HUES64 (cell line): ENCODE measurements at regions not wholly inside any gene's neighbourhood (a gene's known extent, or its start where the extent isn't known, plus 50 kb on each side); places are given as distances from the start of the nearest gene placed in this dataset.

Source experiments
- H3K27ac ChIP-seq: 2 replicates; pipeline ENCODE4 v1.7.0; 2013; ENCODE audit warnings: low read depth, low read length, inconsistent platforms
- H3K27me3 ChIP-seq: 2 replicates; pipeline ENCODE4 v1.6.1; 2013; ENCODE audit warnings: mild to moderate bottlenecking, low read length; ENCODE audit not compliant: insufficient read depth
- H3K36me3 ChIP-seq: 2 replicates; pipeline ENCODE4 v1.6.1; 2013; ENCODE audit warnings: mild to moderate bottlenecking, low read length; ENCODE audit not compliant: insufficient read depth
- H3K4me1 ChIP-seq: 2 replicates; pipeline ENCODE4 v1.6.1; 2013; ENCODE audit warnings: mild to moderate bottlenecking, low read length, moderate library complexity; ENCODE audit not compliant: insufficient read depth
- H3K4me3 ChIP-seq: 2 replicates; pipeline ENCODE4 v1.5.1; 2013; ENCODE audit warnings: mild to moderate bottlenecking, low read length, moderate library complexity
- H3K9ac ChIP-seq: 2 replicates; pipeline ENCODE4 v1.6.1; 2013; ENCODE audit warnings: mild to moderate bottlenecking, low read depth, low read length
- H3K9me3 ChIP-seq: 2 replicates; pipeline ENCODE4 v1.6.1; 2013; ENCODE audit warnings: low read depth, low read length; ENCODE audit not compliant: insufficient read depth
- WGBS: fragments of 150-250, 120-280 bp; methylation state at CpG from one replicate; pipeline ENCODE4 v1.1.7; 2013; ENCODE audit warnings: missing lambda C conversion rate; 5-methylcytosine and 5-hydroxymethylcytosine counted together

GRCh38 chr1:182245040-182245439 is 146.6 kb downstream of the GLUL start:
- Histone ChIP-seq H3K36me3 (no peaks in the 10 kb centered on the region), H3K4me1 (no peaks in the 10 kb centered on the region), H3K27me3 (no peaks in the 10 kb centered on the region), H3K4me3 (no peak overlapping the region), H3K9me3 (no peaks in the 10 kb centered on the region), H3K27ac (no peak overlapping the region), H3K9ac (no peak overlapping the region)
- 93% methylated on average over 4 of the region's 4 CpGs for WGBS

DNA sequence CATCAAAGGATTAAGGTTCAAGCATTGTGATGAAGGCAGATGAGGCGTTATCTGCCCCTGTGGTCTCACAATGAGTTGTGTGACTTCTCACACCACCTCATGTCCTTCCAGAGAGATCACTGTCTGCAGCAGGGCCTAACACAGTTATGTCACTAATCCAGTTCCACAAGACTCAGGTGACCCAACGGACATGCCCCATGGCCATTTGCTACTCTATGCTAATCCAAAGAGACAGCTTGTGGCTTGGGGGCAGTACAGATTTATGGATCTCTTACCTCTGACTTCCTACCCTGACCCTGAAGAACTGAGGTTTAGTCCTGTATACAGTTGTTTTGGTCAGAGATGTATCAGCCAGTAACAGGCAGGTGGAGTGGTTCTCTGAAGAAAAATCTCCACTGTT is 147.1 kb downstream of the GLUL start:
- WGBS, result 79% methylated on average over 2 of the region's 2 CpGs
- Histone ChIP-seq H3K27me3 (no peaks in the 10 kb centered on the region), H3K27ac (no peak overlapping the region), H3K9me3 (no peaks in the 10 kb centered on the region), H3K9ac (no peak overlapping the region), H3K4me1 (no peaks in the 10 kb centered on the region), H3K4me3 (no peak overlapping the region), H3K36me3 (no peaks in the 10 kb centered on the region)

DNA sequence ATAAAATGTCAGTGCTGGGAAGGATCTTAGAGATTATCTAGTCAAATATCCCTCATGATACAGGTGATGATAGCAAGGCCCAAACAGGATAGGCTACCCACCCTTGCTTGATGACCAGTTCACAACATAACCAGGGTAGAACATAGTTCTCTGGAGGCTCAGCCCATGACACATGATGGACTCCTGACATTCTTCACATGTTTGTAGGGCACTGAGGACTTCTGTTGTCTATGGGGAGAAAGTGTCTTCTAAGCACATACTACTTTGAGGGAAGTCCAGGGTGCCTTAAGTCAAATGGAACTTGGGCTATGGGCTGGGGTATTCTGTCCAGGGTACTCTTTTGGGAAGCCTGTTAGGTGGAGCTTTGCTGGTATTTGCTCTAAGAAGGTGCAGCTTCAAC is 148.9 kb downstream of the GLUL start:
- Histone ChIP-seq H3K4me1 (no peaks in the 10 kb centered on the region), H3K27ac (no peak overlapping the region), H3K9ac (no peak overlapping the region), H3K4me3 (no peak overlapping the region), H3K9me3 (no peaks in the 10 kb centered on the region), H3K27me3 (no peaks in the 10 kb centered on the region), H3K36me3 (no peaks in the 10 kb centered on the region)

GRCh38 chr1:182240085-182240484 is 151.5 kb downstream of the GLUL start:
- Histone ChIP-seq H3K9ac (no peak overlapping the region), H3K27ac (no peak overlapping the region), H3K27me3 (no peaks in the 10 kb centered on the region), H3K36me3 (no peaks in the 10 kb centered on the region), H3K4me3 (no peak overlapping the region), H3K9me3 (no peaks in the 10 kb centered on the region), H3K4me1 (peaks cover 5% of the 10 kb centered on the region; the same call in 1 of the 2 replicates)
- 81% methylated on average over 2 of the region's 2 CpGs for WGBS

GRCh38 chr1:182238421-182238820 is 153.2 kb downstream of the GLUL start:
- H3K4me1 ChIP-seq, result peaks cover 5% of the 10 kb centered on the region; the same call in 1 of the 2 replicates
- no peak overlapping the region for H3K27ac ChIP-seq
- H3K9me3 ChIP-seq, result no peaks in the 10 kb centered on the region
- WGBS, result 91% methylated on average over 1 of the region's 1 CpG
- no peaks in the 10 kb centered on the region for H3K36me3 ChIP-seq
- H3K9ac ChIP-seq, result no peak overlapping the region
- no peaks in the 10 kb centered on the region for H3K27me3 ChIP-seq
- H3K4me3 ChIP-seq, result no peak overlapping the region

DNA sequence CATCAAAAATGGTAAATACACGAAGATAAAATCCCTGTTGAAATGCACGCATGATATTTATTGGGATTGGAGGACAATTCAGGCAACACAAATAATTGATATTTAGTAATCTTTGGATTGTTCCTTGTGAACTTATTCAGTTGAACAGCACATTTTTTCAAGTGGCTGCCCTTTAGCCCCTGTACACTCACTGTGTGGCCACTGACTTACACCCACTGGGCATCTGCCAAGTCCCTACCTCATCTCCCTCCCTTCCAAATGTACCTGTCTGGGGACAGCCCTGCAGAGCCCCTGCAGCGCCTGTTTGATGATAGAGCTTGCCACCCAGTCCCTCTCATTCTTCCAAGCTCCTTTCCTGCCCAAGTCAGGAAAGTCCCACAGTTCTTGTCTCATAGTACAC is 154.3 kb downstream of the GLUL start:
- no peak overlapping the region for H3K27ac ChIP-seq
- 92% methylated on average over 3 of the region's 3 CpGs for WGBS
- H3K4me3 ChIP-seq, result no peak overlapping the region
- no peaks in the 10 kb centered on the region for H3K27me3 ChIP-seq
- peaks cover 5% of the 10 kb centered on the region; the same call in 1 of the 2 replicates for H3K4me1 ChIP-seq
- no peaks in the 10 kb centered on the region for H3K36me3 ChIP-seq
- H3K9me3 ChIP-seq, result no peaks in the 10 kb centered on the region
- H3K9ac ChIP-seq, result no peak overlapping the region

GRCh38 chr1:182236651-182237077 is 154.9 kb downstream of the GLUL start:
- no peak overlapping the region for H3K9ac ChIP-seq
- no peaks in the 10 kb centered on the region for H3K36me3 ChIP-seq
- H3K27ac ChIP-seq, result no peak overlapping the region
- H3K4me3 ChIP-seq, result no peak overlapping the region
- H3K27me3 ChIP-seq, result no peaks in the 10 kb centered on the region
- 92% methylated on average over 2 of the region's 2 CpGs for WGBS
- peaks cover 5% of the 10 kb centered on the region; the same call in 1 of the 2 replicates for H3K4me1 ChIP-seq
- H3K9me3 ChIP-seq, result no peaks in the 10 kb centered on the region

DNA sequence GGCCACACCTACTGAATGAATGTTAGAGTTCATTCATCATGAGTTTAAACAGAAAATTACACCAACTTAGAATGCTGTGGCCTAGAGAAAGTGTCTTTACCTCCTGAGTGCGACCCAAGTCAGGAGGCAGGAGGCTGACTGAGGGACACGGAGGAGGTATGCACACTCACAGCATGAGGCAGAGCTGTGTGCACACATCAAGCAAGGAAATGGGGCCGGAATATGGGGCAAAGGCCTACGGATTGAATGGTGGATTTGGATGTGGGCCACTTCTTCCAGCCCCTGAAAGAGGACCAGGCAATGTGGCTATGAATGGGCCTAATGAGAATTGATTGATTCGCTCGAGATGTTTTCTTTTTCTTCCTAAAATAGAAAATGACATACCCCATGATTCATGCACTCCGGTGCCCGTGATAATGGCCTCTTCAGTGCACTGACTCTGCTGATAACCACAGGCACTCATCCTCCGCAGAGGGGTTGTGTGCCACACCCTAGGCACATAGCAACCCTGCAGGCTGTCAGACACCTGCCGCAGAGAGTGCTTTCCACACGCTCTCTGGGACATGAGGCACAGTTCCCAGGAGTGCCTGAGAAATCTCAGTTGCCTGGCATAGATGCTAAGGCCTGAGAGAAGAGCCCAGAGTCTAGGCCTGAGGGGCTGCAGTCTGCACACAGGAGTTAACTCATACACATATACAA is 155.5 kb downstream of the GLUL start:
- no peaks in the 10 kb centered on the region for H3K9me3 ChIP-seq
- no peaks in the 10 kb centered on the region for H3K36me3 ChIP-seq
- H3K4me3 ChIP-seq, result no peak overlapping the region
- peaks cover 5% of the 10 kb centered on the region; the same call in 1 of the 2 replicates for H3K4me1 ChIP-seq
- H3K27ac ChIP-seq, result no peak overlapping the region
- 84% methylated on average over 11 of the region's 11 CpGs for WGBS
- H3K9ac ChIP-seq, result no peak overlapping the region
- H3K27me3 ChIP-seq, result no peaks in the 10 kb centered on the region

DNA sequence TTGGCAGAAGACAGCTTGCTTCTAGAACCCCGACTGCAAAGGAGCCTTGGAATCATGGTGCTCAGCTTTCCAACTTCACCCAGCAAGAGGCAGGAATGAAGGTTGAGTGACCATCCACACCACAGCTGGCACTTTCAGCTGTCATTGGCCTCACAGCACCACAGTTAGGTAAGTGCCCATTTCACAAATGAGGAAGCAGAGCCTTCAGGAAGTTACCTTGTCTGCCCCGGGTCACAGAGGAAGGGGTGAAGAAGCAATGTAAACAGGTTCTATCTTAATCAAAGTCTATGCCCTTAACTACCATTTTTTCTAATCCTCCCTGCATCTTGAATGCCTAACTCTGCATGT is 156.0 kb downstream of the GLUL start:
- H3K9me3 ChIP-seq, result no peaks in the 10 kb centered on the region
- no peak overlapping the region for H3K4me3 ChIP-seq
- no peak overlapping the region for H3K27ac ChIP-seq
- 92% methylated on average over 2 of the region's 2 CpGs for WGBS
- H3K27me3 ChIP-seq, result no peaks in the 10 kb centered on the region
- peaks cover 5% of the 10 kb centered on the region; the same call in 1 of the 2 replicates for H3K4me1 ChIP-seq
- no peaks in the 10 kb centered on the region for H3K36me3 ChIP-seq
- no peak overlapping the region for H3K9ac ChIP-seq

DNA sequence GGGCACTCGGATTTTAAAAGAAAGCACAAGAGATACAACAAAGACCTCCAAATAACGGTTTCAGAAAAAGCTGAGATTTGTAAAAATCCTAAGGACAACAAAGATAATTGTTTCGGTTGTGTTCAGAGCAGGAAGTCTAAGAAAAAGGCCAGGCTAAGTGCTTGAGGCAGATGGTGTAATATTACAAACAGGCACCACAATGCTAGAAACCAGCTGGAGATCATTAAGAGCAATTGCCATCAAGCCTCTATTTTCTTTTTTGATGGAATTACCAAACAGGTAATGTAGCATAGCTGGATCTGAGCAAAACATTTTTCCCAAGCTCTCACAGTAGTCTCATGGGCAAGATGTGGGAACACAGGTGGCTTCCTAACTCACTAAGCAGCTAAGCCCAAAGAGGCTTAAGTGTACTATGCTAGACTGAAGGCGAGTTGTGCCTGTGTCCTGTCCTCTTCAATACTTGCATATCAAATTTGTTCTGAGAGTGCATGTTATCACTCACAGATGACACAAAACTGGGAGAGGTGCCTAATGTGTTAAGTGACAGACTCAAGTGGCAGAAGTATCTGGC is 161.6 kb downstream of the GLUL start:
- no peaks in the 10 kb centered on the region for H3K36me3 ChIP-seq
- no peak overlapping the region for H3K4me3 ChIP-seq
- H3K27ac ChIP-seq, result no peak overlapping the region
- 67% methylated on average over 4 of the region's 4 CpGs for WGBS
- H3K4me1 ChIP-seq, result peaks cover 12% of the 10 kb centered on the region; the same call in 1 of the 2 replicates
- H3K9ac ChIP-seq, result no peak overlapping the region
- no peaks in the 10 kb centered on the region for H3K9me3 ChIP-seq
- H3K27me3 ChIP-seq, result no peaks in the 10 kb centered on the region

- 94% methylated on average over 4 of the region's 4 CpGs for WGBS
- Histone ChIP-seq H3K36me3 (no peaks in the 10 kb centered on the region), H3K9ac (no peak overlapping the region), H3K27ac (no peak overlapping the region), H3K9me3 (no peaks in the 10 kb centered on the region), H3K4me1 (peaks cover 12% of the 10 kb centered on the region; the same call in 1 of the 2 replicates), H3K27me3 (no peaks in the 10 kb centered on the region), H3K4me3 (no peak overlapping the region)
Measured at GRCh38 chr1:182229451-182229850, 162.1 kb downstream of the GLUL start.
